ENCODE measurements at regions not wholly inside any gene's neighbourhood (a gene's known extent, or its start where the extent isn't known, plus 50 kb on each side); places are given as distances from the start of the nearest gene placed in this dataset.
"Not testable (repeated sequence)": the region's sequence is repeated elsewhere in the genome, so short reads cannot be mapped to it uniquely, and the experiment has no call there.

DNA sequence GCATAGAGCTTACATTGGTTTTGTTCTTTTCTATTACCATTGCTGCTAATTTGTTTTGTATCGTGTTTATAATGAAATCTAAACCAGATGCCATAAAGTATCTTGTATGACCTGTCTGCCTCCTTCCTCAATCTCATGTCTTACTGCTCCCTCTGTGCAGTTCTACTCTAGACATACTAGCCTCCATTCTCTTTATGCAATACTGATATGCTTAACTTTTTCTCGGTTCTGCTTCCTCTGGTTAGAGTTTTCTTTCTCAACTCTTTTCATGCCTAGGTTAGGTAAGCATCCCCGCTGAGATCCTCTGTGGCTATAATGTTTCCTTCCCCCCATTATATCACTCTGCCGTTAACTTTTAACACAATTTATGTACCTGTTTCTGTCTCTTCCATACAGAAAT, 852.3 kb downstream of the TRHDE start:
- DNase-seq (ENCODE audit: extremely low spot score, unreplicated experiment): no peak
- Mint-ChIP-seq H3K4me3 (ENCODE audit: unreplicated experiment) (no peak overlapping the region), H3K27me3 (ENCODE audit: unreplicated experiment) (no peaks in the 10 kb centered on the region), H3K9me3 (ENCODE audit: unreplicated experiment) (no peaks in the 10 kb centered on the region), H3K36me3 (ENCODE audit: unreplicated experiment) (no peaks in the 10 kb centered on the region), H3K27ac (ENCODE audit: unreplicated experiment) (no peak overlapping the region), H3K4me1 (ENCODE audit: unreplicated experiment) (no peaks in the 10 kb centered on the region)
- TF ChIP-seq, protein P1, sequence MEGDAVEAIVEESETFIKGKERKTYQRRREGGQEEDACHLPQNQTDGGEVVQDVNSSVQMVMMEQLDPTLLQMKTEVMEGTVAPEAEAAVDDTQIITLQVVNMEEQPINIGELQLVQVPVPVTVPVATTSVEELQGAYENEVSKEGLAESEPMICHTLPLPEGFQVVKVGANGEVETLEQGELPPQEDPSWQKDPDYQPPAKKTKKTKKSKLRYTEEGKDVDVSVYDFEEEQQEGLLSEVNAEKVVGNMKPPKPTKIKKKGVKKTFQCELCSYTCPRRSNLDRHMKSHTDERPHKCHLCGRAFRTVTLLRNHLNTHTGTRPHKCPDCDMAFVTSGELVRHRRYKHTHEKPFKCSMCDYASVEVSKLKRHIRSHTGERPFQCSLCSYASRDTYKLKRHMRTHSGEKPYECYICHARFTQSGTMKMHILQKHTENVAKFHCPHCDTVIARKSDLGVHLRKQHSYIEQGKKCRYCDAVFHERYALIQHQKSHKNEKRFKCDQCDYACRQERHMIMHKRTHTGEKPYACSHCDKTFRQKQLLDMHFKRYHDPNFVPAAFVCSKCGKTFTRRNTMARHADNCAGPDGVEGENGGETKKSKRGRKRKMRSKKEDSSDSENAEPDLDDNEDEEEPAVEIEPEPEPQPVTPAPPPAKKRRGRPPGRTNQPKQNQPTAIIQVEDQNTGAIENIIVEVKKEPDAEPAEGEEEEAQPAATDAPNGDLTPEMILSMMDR (IDR thresholded peaks at IDR 0.05): no peak

DNA sequence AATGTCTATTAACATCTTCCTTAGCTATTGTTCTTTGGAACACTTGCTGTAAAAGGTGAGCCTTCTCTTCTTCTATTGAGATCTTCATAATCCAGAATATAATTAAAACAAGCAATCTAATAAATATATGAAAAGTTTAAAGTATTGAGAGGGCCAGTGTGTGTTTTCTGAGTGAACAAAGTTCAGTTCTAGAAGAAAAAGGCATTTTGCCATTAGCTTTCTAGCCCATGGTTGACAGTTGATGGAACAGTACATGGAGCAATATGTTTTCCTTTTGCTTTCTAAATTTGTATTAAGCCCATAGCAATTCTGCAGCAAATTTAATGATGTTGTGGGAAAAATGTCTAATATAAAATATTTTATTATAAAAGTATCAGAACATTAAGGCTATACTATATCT, 853.0 kb downstream of the TRHDE start:
- Mint-ChIP-seq H3K36me3 (ENCODE audit: unreplicated experiment) (no peaks in the 10 kb centered on the region), H3K4me3 (ENCODE audit: unreplicated experiment) (no peak overlapping the region), H3K4me1 (ENCODE audit: unreplicated experiment) (no peaks in the 10 kb centered on the region), H3K27ac (ENCODE audit: unreplicated experiment) (no peak overlapping the region), H3K27me3 (ENCODE audit: unreplicated experiment) (no peaks in the 10 kb centered on the region), H3K9me3 (ENCODE audit: unreplicated experiment) (no peaks in the 10 kb centered on the region)
- TF ChIP-seq, protein P1 (IDR thresholded peaks at IDR 0.05): no peak
- no peak for DNase-seq (ENCODE audit: extremely low spot score, unreplicated experiment)

DNA sequence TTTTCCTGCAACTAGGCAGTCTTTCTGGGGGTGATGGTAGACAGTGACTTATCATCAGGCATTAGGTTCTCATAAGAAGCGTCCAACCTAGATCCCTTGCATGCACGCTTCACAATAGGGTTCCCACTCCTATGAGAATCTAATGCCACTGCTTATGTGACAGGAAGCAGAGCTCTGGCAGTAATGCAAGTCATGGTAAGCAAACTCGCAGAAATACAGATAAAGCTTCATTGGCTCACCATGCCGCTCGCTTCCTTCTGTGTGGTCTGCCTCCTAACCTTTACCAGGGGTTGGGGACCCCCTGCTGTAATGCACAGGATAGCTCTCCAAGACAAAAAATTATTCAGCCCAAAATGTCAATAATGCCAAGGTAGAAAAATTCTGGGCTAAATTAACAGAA, 864.2 kb downstream of the TRHDE start:
- H3K27ac Mint-ChIP-seq (ENCODE audit: unreplicated experiment): no peak overlapping the region
- H3K4me1 Mint-ChIP-seq (ENCODE audit: unreplicated experiment): no peaks in the 10 kb centered on the region
- H3K27me3 Mint-ChIP-seq (ENCODE audit: unreplicated experiment): no peaks in the 10 kb centered on the region
- TF ChIP-seq, protein P1 (IDR thresholded peaks at IDR 0.05): no peak
- no peaks in the 10 kb centered on the region for H3K36me3 Mint-ChIP-seq (ENCODE audit: unreplicated experiment)
- no peak overlapping the region for H3K4me3 Mint-ChIP-seq (ENCODE audit: unreplicated experiment)
- H3K9me3 Mint-ChIP-seq (ENCODE audit: unreplicated experiment): no peaks in the 10 kb centered on the region
- DNase-seq (ENCODE audit: extremely low spot score, unreplicated experiment): no peak

DNA sequence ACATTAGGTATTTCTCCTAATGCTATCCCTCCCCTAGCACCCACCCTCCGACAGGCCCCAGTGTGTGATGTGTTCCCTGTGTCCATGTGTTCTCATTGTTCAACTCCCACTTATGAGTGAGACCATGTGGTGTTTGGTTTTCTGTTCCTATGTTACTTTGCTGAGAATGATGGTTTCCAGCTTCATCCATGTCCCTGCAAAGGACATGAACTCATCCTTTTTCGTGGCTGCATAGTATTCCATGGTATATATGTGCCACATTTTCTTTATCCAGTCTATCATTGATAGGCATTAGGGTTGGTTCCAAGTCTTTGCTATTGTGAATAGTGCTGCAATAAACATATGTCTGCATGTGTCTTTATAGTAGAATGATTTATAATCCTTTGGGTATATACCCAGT, 867.5 kb downstream of the TRHDE start:
- H3K4me3 Mint-ChIP-seq (ENCODE audit: unreplicated experiment); H3K36me3 Mint-ChIP-seq (ENCODE audit: unreplicated experiment); H3K4me1 Mint-ChIP-seq (ENCODE audit: unreplicated experiment): not testable (repeated sequence)

DNA sequence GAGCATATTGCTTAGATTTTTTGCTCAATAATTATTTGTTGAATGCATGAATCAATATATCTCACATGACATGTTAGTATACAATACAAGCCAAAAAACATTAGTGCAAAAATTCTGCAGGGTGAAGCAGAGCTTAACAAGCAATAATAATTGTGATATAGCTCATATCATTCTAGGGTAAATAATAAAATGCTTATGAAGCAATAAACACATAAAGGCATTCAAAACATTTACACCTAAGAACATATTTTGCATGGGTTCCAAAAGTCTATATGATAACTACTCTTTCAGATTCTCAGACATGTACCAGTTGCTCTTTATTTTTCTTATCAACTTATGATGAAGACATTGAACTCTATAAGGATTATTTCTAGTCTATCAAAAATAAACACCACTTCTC, 886.2 kb downstream of the TRHDE start:
- TF ChIP-seq, protein P1 (IDR thresholded peaks at IDR 0.05): no peak
- H3K9me3 Mint-ChIP-seq (ENCODE audit: unreplicated experiment): peaks cover 9% of the 10 kb centered on the region
- H3K4me1 Mint-ChIP-seq (ENCODE audit: unreplicated experiment): no peaks in the 10 kb centered on the region
- H3K36me3 Mint-ChIP-seq (ENCODE audit: unreplicated experiment): peaks cover 2% of the 10 kb centered on the region
- no peaks in the 10 kb centered on the region for H3K27me3 Mint-ChIP-seq (ENCODE audit: unreplicated experiment)
- H3K4me3 Mint-ChIP-seq (ENCODE audit: unreplicated experiment): no peak overlapping the region
- no peak overlapping the region for H3K27ac Mint-ChIP-seq (ENCODE audit: unreplicated experiment)
- DNase-seq (ENCODE audit: extremely low spot score, unreplicated experiment): no peak

More for the DNA sequence above, 867.5 kb downstream of the TRHDE start:
- DNase-seq (ENCODE audit: extremely low spot score, unreplicated experiment); H3K27me3 Mint-ChIP-seq (ENCODE audit: unreplicated experiment); H3K27ac Mint-ChIP-seq (ENCODE audit: unreplicated experiment); H3K9me3 Mint-ChIP-seq (ENCODE audit: unreplicated experiment): not testable (repeated sequence)

DNA sequence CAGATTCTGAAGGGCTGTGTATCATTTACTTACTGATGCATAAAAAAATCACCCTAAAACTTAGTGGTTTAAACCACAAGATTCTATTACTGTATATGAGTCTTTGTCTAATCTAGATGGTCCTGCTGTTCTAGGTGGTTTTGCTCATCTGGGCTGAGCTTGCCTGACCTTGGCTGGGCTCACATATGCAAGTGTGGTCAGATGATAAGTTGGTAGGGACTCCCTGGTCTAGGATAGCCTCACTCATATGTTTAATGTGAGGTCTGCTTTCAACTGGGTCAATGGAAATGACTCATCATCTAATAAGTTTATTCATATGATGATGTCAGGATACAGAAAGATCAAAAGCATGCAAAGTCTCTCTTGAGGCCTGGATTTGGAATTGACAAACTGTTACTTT, 887.8 kb downstream of the TRHDE start:
- Mint-ChIP-seq H3K36me3 (ENCODE audit: unreplicated experiment) (no peaks in the 10 kb centered on the region), H3K27me3 (ENCODE audit: unreplicated experiment) (no peaks in the 10 kb centered on the region), H3K4me3 (ENCODE audit: unreplicated experiment) (no peak overlapping the region), H3K9me3 (ENCODE audit: unreplicated experiment) (peaks cover 9% of the 10 kb centered on the region), H3K4me1 (ENCODE audit: unreplicated experiment) (no peaks in the 10 kb centered on the region), H3K27ac (ENCODE audit: unreplicated experiment) (no peak overlapping the region)
- TF ChIP-seq, protein P1 (IDR thresholded peaks at IDR 0.05): no peak
- DNase-seq (ENCODE audit: extremely low spot score, unreplicated experiment): no peak
